GM18498 (cell line): ENCODE measurements at regions not wholly inside any gene's neighbourhood (a gene's known extent, or its start where the extent isn't known, plus 50 kb on each side); places are given as distances from the start of the nearest gene placed in this dataset.

Source experiments
- ATAC-seq: cut with Tn5 transposase; IDR thresholded peaks from one replicate; pipeline ENCODE4 v1.9.1; 2021; ENCODE audit warnings: mild to moderate bottlenecking, moderate library complexity; ENCODE audit not compliant: unreplicated experiment

- peak; percentile 23 for ATAC-seq
Observed at GRCh38 chr13:103273825-103274224, 207.6 kb upstream of the SLC10A2 start.

- ATAC-seq, result no peak
Observed at GRCh38 chr13:103272770-103273169, 206.6 kb upstream of the SLC10A2 start.

- ATAC-seq, result no peak
Observed at GRCh38 chr13:103263448-103263847, 197.2 kb upstream of the SLC10A2 start.

- no peak for ATAC-seq
Observed at GRCh38 chr13:103255587-103256301, 189.5 kb upstream of the SLC10A2 start.

GRCh38 chr13:103250071-103250470 lies 183.9 kb upstream of the SLC10A2 start:
- no peak for ATAC-seq

- no peak for ATAC-seq
Observed at GRCh38 chr13:103246581-103247200, 180.5 kb upstream of the SLC10A2 start.

GRCh38 chr13:103243495-103243894 lies 177.3 kb upstream of the SLC10A2 start:
- ATAC-seq, result no peak

- no peak for ATAC-seq
Observed at GRCh38 chr13:103238441-103238840, 172.2 kb upstream of the SLC10A2 start.

- ATAC-seq, result no peak
Observed at GRCh38 chr13:103236213-103236612, 170.0 kb upstream of the SLC10A2 start.

- no peak for ATAC-seq
Observed at GRCh38 chr13:103229674-103230073, 163.5 kb upstream of the SLC10A2 start.

- ATAC-seq, result no peak
Observed at GRCh38 chr13:103224804-103225203, 158.6 kb upstream of the SLC10A2 start.

GRCh38 chr13:103222683-103223082 lies 156.5 kb upstream of the SLC10A2 start:
- no peak for ATAC-seq

- no peak for ATAC-seq
Observed at GRCh38 chr13:103218253-103218652, 152.0 kb upstream of the SLC10A2 start.

GRCh38 chr13:103213152-103213551 lies 146.9 kb upstream of the SLC10A2 start:
- ATAC-seq, result no peak

GRCh38 chr13:103210348-103210747 lies 144.1 kb upstream of the SLC10A2 start:
- no peak for ATAC-seq

- no peak for ATAC-seq
Observed at GRCh38 chr13:103203735-103204330, 137.6 kb upstream of the SLC10A2 start.

GRCh38 chr13:103200118-103200885 lies 134.1 kb upstream of the SLC10A2 start:
- no peak for ATAC-seq

GRCh38 chr13:103199380-103200088 lies 133.3 kb upstream of the SLC10A2 start:
- no peak for ATAC-seq

GRCh38 chr13:103196356-103196755 lies 130.1 kb upstream of the SLC10A2 start:
- no peak for ATAC-seq

GRCh38 chr13:103195762-103196161 lies 129.5 kb upstream of the SLC10A2 start:
- no peak for ATAC-seq

GRCh38 chr13:103194871-103195270 lies 128.7 kb upstream of the SLC10A2 start:
- no peak for ATAC-seq
